ENCODE measurements at regions not wholly inside any gene's neighbourhood (a gene's known extent, or its start where the extent isn't known, plus 50 kb on each side); places are given as distances from the start of the nearest gene placed in this dataset.
"Not testable (repeated sequence)": the region's sequence is repeated elsewhere in the genome, so short reads cannot be mapped to it uniquely, and the experiment has no call there.

GRCh38 chr4:18171896-18172295 lies 150.3 kb upstream of the LCORL start:
- no peak for DNase-seq

- DNase-seq: no peak
Measured at GRCh38 chr4:18167831-18168230, 146.3 kb upstream of the LCORL start.

- no peak for DNase-seq
Measured at GRCh38 chr4:18166925-18167324, 145.4 kb upstream of the LCORL start.

GRCh38 chr4:18162453-18162852 lies 140.9 kb upstream of the LCORL start:
- DNase-seq: no peak

- DNase-seq: not testable (repeated sequence)
Measured at GRCh38 chr4:18159117-18159912, 137.8 kb upstream of the LCORL start.

DNA sequence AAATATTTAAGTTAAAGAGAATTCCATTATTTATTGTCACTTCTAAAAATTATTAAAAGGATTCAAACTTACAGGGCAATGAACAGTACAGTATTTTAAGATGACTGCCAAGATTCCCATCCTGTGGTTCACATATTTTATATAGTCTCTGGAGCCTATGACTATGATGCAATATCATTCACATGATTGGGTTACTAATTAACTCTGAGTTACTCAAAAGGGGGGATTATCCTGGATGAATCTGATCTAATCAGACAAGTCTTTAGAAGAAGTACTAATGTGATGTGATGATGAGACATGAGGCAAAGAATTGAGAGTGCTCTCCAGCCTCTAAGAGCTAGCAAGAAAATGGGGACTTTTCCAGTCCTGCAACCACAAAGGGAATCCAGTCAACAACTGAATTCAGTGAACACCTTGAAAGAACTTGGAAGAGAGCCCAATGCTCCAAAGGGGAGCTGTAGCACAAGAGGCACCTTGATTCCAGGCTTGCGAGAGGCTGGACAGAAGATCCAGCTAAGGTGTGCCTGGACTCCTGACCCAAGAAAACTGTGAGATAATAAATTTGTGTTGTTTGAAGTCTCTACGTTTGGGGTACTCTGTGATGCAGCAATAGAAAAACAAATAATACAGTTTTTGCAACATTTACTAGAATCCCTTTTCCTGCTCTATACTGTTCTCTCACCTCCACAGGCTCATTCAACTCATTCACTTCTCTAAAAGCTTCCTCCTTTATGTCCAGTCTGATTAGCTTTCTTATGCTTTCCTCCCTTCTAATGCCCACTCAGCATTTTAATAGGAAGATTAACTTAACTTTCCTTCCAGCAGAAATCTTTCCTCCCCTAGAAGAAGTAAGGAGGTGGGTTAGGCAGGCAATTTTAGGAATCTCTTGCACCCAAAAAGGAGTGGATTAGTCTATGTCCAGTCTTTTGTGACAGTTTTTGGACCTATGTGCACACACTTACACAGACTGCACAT lies 133.8 kb upstream of the LCORL start:
- DNase-seq: no peak

GRCh38 chr4:18138076-18138665 lies 116.6 kb upstream of the LCORL start:
- DNase-seq: no peak

DNA sequence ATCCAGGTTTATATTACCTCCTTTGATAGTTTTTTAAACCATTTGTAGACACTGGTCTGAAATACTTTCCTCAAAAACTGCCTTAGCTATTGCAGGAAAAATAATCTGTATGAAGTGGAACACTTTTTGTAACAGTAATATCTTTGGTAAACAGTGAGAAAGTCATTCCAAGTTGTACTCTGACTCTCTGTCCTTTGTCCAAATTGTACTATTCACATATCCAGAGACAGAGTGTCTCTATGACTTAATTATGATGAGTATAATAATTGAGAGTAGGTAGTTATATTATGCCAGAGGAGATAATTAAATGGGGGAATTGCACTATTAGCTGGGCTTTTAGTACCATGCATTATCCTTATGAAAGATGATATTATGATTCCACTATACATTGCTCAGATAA lies 112.6 kb upstream of the LCORL start:
- DNase-seq: no peak

GRCh38 chr4:18130256-18130655 lies 108.7 kb upstream of the LCORL start:
- no peak for DNase-seq

DNA sequence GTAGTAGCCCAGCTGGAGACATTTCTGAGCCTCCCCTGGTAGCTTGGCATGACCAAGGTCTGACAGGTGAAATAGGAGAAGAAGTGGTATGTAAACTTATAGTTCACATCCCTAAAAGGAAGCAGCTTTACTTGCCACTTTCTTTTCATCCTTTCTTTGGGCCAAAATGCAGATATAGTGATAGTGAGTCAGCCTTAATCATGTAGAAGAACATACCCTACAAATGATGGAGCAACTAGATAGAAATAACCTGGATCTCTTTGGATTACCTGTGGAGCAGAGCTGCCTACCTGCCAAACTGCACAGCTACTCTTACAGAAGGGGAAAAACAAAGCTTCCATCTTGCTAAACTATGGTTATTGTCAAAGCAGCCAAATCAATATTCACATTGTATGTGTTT lies 106.7 kb upstream of the LCORL start:
- no peak for DNase-seq

GRCh38 chr4:18127030-18127429 lies 105.5 kb upstream of the LCORL start:
- no peak for DNase-seq

GRCh38 chr4:18113710-18114331 lies 92.3 kb upstream of the LCORL start:
- no peak for DNase-seq

GRCh38 chr4:18111081-18111480 lies 89.5 kb upstream of the LCORL start:
- no peak for DNase-seq

- no peak for DNase-seq
Measured at GRCh38 chr4:18110099-18110498, 88.5 kb upstream of the LCORL start.

- DNase-seq: no peak
Measured at GRCh38 chr4:18109676-18110075, 88.1 kb upstream of the LCORL start.

- DNase-seq: not testable (repeated sequence)
Measured at GRCh38 chr4:18107848-18108528, 86.4 kb upstream of the LCORL start.

DNA sequence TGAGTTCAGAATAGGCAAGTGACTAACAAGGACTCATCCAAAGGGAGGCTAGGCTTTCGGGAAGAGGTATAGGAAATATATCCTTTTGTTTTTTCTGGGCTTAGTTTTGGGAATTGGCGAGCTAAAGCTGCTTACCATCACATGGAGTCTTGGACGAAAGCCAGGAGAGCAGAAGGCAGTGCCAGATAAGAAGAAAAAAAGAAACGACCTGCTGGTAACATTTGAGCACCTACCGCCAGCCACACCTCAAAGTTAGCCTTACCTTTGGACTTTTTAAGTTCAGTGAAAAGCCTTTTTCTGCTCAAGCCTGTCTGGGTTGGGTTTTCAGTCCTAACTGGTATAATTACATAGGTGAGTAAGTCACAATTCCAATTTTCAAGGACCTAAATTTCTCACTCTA lies 85.1 kb upstream of the LCORL start:
- DNase-seq: no peak

DNA sequence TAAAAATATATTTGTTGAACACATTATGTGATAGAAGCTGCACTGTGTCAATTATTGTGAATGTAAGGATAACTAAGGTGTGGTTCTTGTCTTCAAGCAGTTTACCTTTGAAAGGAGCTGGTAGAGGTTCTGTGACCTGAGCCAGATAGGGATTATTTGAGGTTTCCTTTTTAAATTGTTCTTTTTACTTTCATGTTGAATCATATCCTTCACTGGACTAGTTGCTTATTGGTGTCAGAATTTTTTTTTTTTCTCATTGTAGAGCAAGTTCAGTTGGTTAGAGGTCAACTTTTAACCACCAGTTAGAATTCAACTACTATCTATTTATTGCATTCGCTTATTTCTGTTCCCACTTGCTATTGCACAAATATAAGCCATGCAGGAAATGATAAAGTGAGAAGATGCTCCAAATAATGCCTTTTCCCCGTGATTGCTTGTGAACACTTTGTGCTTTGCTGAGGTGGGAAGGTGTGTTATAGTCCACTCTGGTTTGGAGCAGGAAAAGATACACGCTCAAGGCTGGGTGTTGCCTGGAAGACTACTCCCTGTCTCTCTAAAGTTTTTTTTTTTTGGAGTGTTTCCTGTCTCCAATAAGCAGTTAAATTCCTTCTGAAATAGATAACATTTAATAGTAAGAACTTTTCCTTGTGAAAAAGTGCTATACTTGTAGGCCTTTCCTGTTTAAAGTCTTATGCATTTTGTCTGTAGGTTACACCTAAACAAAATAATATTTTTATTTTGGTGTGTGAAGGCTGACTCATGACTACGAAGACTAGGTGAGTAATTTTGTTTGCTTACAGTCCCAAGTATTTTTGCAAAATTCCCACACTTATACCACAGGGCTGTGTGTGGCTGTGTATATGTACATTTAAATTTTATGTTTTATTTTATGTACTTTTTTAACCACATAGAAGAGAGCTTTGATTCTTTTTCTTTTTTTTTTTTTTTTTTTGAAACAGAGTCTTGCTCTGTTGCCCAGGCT lies 83.8 kb upstream of the LCORL start:
- no peak for DNase-seq

GRCh38 chr4:18103876-18104605 lies 82.5 kb upstream of the LCORL start:
- no peak for DNase-seq

- DNase-seq: no peak
Measured at GRCh38 chr4:18100657-18101056, 79.1 kb upstream of the LCORL start.

Data from activated gamma-delta T cell treated with Interleukin-2 at 50 U/mL for 16 hours (primary cell).